NCI-H1092 treated with DMSO at 0.1 percent for 48 hours (cell line): ENCODE measurements at regions not wholly inside any gene's neighbourhood (a gene's known extent, or its start where the extent isn't known, plus 50 kb on each side); places are given as distances from the start of the nearest gene placed in this dataset.
"Not testable (repeated sequence)": the region's sequence is repeated elsewhere in the genome, so short reads cannot be mapped to it uniquely, and the experiment has no call there.

Source experiments
- DNase-seq: peaks from one replicate; lab custom pipeline; 2025; lab: John Stamatoyannopoulos, UW

DNA sequence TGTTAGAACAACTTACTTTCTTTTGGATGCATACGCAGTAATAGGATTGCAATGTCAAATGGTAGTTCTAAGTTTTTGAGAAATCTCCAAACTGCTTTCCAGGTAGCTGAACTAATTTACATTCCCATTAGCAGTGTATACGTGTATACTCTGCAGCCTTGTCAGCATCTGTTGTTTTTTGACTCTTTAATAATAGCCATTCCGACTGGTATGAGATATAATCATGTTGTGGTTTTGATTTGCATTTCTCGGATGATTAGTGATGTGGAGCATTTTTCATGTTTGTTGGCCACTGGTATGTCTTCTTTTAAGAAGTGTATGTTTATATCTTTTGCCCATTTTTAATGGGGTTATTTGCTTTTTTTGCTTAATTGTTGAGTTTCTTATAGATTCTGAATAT lies 76.9 kb upstream of the HNRNPA1L2 start:
- DNase-seq, result not testable (repeated sequence)

DNA sequence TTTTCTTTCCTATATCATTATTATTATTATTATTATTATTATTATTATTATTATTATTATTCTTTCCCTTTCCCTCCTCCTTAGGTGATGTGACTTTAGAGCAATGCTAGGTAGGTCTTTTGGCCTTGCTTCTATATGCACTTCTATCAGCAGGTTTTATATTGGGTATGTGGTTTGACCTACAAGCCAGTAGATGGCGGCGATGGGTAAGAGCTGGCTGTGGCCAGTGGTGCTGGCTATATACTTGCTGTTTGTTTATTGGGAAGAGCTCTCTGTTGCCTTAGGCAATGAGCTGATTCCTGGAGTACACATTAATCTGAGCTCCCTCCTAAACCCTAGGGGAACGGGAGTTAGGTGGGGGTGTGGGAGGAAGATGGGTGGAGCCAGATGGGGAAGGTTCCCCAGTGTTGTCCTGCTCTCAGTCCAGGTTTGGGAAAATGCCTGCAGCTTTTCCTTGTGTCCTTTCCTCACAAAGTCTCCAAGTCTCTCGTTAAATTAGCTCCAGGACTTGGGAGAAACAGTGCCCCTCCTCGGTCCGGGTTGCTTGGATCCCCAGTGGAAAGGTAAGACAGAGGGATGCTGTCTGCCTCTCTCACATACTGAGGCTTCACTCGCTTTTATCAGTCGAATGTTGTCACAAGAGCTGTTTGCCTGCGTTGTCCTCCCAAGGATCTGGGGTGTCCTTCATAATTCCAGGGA lies 72.2 kb upstream of the HNRNPA1L2 start:
- DNase-seq, result peak; percentile 24

DNA sequence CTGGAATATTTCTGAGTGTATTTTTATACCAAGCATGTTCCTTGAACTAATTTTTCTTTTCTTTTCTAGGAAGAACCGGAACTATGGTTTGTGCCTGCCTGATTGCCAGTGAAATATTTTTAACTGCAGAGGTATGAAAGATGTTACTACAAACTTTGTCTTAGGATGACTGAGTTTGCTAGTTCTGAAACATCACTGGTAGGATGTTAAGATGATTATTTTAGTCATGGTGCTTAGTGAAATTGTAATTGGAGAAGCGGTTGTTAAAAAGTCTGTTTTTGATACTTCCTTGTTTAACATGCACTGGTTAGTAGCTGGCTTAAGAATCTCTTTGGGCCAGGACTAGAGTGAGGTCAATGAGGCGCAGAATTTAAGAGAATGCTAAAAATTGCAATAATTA lies 71.1 kb upstream of the HNRNPA1L2 start:
- not testable (repeated sequence) for DNase-seq

DNA sequence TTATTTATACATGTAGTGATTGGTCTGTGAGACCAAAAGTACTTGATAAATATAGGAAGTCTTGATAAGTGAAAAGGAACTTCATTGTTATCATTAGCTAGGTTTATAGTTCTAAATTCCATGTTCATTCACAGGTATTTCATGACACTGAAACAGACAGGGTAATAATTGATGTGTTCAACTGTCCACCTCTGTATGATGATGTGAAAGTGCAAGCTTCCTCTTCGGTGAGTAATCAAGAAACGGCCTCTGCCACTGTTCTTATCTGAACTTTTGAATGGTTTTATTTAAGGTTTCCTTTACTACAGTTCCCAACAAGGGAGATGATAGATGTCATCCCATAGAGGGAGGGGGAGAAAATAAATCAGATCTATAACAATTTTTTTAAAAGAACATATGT lies 59.3 kb upstream of the HNRNPA1L2 start:
- not testable (repeated sequence) for DNase-seq
